ENCODE measurements at regions not wholly inside any gene's neighbourhood (a gene's known extent, or its start where the extent isn't known, plus 50 kb on each side); places are given as distances from the start of the nearest gene placed in this dataset.

GRCh38 chr9:109967651-109968642 is 187.9 kb downstream of the PALM2AKAP2 start:
- no peak for TF ChIP-seq HDGF (IDR thresholded peaks at IDR 0.05; ENCODE audit: borderline replicate concordance)
- no peak for TF ChIP-seq SP1 (IDR thresholded peaks at IDR 0.05)
- TF ChIP-seq FOXK2 (IDR thresholded peaks at IDR 0.05), result no peak
- no peak for TF ChIP-seq FOXM1 (IDR thresholded peaks at IDR 0.05; ENCODE audit: borderline replicate concordance)
- no peak for TF ChIP-seq BHLHE40 (IDR thresholded peaks at IDR 0.05; ENCODE audit: borderline replicate concordance)
- no peak for TF ChIP-seq FOXA1 (IDR thresholded peaks at IDR 0.05)
- no peak for TF ChIP-seq TARDBP (IDR thresholded peaks at IDR 0.05)
- TF ChIP-seq NFRKB (IDR thresholded peaks at IDR 0.05), result no peak
- TF ChIP-seq LEF1 (IDR thresholded peaks at IDR 0.05; ENCODE audit: borderline replicate concordance), result no peak
